ENCODE measurements at regions not wholly inside any gene's neighbourhood (a gene's known extent, or its start where the extent isn't known, plus 50 kb on each side); places are given as distances from the start of the nearest gene placed in this dataset.

DNA sequence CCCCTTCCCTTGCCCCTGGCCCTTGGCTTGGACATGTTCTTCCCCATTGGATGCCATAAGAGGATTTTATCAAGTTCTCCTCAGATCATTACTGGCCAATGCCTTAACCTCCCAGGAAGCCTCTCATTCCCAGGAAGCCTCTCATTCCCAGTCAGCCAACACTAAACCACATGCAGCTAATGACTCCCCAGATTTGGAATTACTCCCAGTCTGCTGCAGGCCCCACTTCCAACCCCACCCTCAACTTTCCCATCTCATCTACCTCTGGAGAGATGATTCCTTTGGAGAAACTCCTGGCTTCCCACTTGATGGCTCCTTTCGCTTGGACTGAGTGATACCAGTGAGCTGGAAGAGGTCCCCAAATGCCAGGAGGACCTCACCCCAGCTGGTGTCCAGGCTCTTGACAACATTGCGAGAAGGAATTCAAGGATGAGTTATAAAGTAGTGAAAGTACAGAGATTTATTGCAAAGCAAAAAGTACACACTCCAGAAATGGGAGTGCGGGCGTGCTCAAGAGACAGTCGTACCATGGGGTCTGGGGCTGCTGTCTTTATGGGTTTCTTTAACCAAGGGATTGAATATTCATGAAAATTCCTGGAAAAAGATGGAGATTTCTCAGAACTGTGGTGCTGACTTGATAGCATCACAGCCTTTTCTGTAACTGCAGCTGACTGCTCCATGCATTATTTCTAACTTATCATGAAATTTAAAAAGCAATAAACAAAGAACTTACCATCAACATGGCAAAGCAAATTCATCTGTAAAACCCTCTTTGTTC is 117.2 kb upstream of the ADCY1 start:
- no peak for TF ChIP-seq POLR2A (IDR thresholded peaks at IDR 0.05)
- TF ChIP-seq, protein P1, sequence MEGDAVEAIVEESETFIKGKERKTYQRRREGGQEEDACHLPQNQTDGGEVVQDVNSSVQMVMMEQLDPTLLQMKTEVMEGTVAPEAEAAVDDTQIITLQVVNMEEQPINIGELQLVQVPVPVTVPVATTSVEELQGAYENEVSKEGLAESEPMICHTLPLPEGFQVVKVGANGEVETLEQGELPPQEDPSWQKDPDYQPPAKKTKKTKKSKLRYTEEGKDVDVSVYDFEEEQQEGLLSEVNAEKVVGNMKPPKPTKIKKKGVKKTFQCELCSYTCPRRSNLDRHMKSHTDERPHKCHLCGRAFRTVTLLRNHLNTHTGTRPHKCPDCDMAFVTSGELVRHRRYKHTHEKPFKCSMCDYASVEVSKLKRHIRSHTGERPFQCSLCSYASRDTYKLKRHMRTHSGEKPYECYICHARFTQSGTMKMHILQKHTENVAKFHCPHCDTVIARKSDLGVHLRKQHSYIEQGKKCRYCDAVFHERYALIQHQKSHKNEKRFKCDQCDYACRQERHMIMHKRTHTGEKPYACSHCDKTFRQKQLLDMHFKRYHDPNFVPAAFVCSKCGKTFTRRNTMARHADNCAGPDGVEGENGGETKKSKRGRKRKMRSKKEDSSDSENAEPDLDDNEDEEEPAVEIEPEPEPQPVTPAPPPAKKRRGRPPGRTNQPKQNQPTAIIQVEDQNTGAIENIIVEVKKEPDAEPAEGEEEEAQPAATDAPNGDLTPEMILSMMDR (IDR thresholded peaks at IDR 0.05) = no peak
